GM19455 (cell line): ENCODE measurements at regions not wholly inside any gene's neighbourhood (a gene's known extent, or its start where the extent isn't known, plus 50 kb on each side); places are given as distances from the start of the nearest gene placed in this dataset.

ENCODE experiments used
- ATAC-seq: cut with Tn5 transposase; IDR thresholded peaks from one replicate; pipeline ENCODE4 v1.9.1; 2021; ENCODE audit not compliant: unreplicated experiment

GRCh38 chr1:214923278-214923915, 159.1 kb upstream of the KCNK2 start:
- no peak for ATAC-seq

- ATAC-seq: no peak
Measured at GRCh38 chr1:214927796-214928195, 154.7 kb upstream of the KCNK2 start.

DNA sequence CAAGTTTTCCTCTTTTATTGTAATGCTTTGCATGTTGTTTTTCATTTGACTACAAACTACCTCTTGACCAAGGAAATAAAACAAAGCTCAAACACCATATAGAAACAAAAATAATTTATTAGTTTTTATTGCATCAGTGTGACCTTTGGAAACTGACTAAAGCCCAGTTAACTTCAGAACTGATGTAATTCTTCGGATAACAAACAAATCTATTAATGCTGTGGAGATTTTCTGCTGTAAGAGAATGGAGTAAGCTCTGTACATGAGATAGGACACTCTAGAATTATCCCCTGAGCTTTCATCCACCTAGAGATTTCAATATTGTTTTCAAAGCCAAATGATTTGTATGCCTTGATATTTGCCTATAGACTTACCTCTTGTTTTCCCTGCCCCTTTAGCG, 154.0 kb upstream of the KCNK2 start:
- no peak for ATAC-seq

DNA sequence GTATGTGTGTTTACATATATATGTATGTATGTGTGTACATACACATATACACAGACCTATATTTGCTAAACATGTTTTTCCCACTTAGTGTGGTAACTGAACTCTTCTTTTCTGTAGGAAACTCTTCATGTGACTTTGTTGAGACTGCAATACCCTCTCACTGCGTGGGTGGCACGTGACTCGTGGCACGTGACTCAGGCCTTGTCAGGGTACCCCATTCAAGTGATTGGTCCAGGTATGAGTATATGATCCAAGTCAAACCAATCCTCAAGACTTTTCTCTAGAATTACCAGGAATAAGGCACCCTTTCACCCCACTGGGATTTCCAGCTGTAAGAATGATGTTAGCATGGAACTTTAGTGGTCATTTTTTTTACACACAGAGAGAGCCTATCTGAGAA, 149.2 kb upstream of the KCNK2 start:
- no peak for ATAC-seq

- ATAC-seq: no peak
Measured at GRCh38 chr1:214934045-214934444, 148.5 kb upstream of the KCNK2 start.

- no peak for ATAC-seq
Measured at GRCh38 chr1:214935258-214935657, 147.3 kb upstream of the KCNK2 start.

DNA sequence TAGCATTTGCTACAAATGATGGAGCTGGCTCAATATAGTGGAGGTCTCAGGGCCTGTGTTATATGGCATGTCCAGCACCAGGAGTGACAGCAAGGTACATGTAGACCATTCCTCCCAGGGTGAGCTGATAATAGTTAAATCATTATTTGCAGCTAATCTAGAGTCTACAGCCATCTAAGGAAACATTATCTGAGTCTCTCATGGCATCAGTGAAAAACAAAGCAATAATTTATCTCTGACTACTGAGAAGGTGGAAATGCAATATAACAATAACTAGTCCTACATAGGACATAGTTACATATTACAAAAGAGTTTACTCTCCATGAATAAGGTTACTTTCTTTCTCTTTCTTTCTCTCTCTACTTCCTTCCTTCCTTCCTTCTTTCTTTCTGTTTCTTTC, 143.4 kb upstream of the KCNK2 start:
- no peak for ATAC-seq

- no peak for ATAC-seq
Measured at GRCh38 chr1:214941061-214941460, 141.5 kb upstream of the KCNK2 start.

DNA sequence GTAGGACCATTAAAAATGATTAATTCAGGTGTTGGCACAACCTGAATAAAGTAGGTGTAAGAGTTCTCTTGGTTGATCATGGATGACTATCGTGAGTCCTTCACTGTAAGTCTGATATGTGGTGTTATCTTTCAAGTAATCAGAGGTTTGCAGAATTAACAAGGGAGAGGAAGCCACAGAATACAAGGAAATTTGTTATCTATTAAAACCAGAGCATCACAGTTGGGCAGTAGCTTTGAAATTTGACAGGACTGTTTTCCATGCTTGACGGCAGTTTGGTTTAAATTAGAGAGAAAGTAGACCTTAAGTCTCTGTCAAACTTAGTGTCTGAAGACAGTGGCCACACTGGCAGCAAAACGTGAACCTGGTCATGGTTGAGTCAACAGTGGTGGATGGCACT, 139.5 kb upstream of the KCNK2 start:
- no peak for ATAC-seq

DNA sequence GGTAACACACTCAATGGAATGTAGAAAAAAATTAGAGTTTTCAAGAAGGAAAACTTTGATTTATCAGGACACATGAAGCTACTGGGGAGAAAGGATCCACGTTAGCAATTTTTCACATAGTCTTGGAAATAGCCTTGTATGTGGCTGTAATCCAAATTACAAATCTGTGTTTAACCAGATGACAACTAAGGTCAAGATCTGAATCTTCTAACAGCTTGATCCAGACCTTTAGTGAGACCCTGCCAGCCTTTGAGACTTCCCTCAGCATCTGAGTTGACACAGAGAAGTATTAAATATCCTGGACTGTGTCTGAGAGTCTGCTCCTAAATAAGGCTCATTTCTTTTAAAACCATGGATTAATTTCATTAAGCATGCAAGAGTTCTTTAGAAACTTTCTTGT, 135.9 kb upstream of the KCNK2 start:
- ATAC-seq: no peak

- no peak for ATAC-seq
Measured at GRCh38 chr1:214952648-214953047, 129.9 kb upstream of the KCNK2 start.

DNA sequence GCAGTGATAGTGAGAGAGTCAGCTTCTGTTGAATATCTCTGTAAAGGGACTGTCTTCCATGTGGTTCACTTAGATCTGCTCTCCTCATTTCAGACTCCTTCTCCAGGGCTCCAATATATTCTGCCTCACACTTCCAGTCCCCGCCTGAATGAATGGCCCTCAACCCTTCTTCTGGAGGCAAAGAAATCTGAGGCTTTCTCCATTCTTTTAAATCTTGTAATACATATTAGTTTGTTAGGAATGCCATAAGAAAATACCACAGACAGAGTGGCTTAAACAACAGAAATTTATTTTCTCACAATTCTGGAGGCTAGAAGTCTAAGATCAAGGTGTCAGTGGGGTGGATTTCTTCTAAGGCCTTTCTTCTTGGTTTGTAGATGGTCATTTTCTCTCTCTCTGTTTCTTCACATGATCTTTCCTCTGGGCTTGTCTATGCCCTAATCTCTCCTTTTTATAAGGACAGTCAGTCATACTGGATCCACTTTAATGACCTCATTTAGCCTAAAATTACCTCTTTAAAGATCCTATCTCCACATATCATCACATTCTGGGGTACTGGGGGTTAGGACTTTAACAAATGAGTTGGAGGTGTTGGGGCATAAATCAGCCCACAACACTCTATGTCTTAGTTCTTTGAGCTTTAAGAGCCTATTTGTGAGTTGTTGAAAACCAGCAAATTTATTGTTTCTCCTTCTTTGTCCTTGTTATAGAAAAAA, 128.5 kb upstream of the KCNK2 start:
- no peak for ATAC-seq

DNA sequence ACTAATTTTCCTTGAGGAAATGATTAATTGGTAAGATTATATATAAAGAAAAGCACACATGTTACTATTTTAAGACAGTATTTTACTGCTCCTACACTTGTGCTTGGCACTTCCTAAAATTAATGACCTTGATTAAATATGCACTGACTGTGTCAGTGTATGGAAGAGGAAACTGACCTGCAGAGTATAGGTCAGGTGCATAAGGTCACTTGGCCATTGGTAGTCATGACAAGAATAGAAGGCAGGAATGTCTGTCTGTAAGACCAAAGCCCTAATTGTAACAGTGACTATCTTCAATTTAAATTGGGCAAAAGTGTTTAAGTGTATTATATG, 128.0 kb upstream of the KCNK2 start:
- no peak for ATAC-seq

DNA sequence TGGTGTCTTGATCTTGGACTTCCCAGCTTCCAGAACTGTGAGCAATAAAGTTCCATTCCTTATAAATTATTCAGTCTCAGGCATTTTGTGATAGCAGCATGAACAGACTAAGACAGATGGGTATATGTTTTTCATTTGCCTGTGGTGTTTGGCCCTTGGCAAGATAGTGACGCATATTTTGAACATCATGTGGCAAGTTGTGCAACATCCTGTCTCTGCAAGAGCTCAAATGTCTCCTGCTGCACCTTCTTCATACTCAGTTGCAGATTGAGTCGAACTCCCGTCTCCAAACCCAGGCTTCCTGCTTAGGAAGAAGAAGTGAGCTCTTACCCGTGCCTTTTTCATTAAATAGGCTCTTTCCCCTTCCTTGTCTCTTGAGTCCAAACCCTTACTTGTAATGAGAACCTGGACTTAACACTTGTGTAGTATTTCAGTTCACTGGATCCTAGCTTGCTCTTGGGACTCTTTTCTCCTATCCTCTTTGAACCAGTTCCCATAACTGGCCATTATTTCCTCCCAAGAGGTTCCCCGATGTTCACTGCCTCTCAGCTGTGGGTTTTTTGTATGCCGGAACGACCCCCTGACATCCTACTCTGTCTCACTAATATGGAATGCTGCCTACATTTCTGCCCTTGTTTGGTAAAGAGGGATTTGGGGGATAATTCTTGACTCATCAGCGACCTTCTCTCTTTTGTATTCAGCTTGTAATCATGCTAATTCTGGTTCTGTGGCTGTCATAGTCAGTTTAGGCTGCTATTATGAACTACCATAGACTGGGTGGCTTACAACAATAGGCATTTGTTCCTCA, 125.0 kb upstream of the KCNK2 start:
- no peak for ATAC-seq

- no peak for ATAC-seq
Measured at GRCh38 chr1:214958486-214958885, 124.1 kb upstream of the KCNK2 start.

- no peak for ATAC-seq
Measured at GRCh38 chr1:214966346-214966745, 116.2 kb upstream of the KCNK2 start.

GRCh38 chr1:214967865-214968575, 114.5 kb upstream of the KCNK2 start:
- no peak for ATAC-seq

GRCh38 chr1:214970016-214970415, 112.5 kb upstream of the KCNK2 start:
- no peak for ATAC-seq

GRCh38 chr1:214971071-214971470, 111.5 kb upstream of the KCNK2 start:
- no peak for ATAC-seq

DNA sequence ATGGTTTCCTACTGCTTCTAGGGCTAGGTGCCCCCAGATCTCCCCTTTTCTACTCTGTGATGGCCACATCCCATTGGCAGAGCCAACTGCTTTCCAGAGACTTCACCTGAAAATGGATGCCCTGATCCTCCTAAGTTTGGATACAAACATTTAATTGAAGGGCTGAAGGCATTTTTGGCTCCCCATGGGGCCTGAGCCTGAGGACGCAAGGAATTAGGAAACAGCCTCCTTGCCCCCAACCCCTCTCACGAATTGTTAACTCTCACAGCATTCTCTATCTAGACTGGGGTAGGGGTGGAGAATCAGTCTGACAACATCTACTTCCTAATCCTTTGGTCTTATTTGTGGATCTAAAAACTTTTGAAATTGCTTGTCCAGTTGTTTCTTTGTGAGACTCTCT, 108.5 kb upstream of the KCNK2 start:
- ATAC-seq: no peak

DNA sequence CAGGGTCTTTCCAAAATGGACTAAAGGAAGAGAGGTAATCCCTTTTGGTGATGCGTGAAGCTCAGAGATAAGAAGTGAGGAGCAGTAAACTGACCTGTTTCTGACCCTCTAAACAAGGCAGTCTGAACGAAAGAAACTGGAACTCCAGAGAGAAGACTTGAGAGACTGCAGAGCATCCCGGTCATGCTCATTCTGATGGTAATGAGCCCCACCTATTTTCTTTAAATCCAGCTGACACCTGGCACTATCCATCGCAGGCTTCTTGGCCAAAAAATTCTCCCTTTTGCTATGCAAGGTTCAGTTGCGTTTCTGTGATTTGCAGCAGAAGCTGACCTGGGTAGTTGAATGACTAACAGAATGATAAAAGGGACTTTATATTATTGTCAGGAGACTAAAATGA, 105.9 kb upstream of the KCNK2 start:
- ATAC-seq: no peak

GRCh38 chr1:214977110-214977509, 105.4 kb upstream of the KCNK2 start:
- ATAC-seq: no peak
